ENCODE measurements at regions not wholly inside any gene's neighbourhood (a gene's known extent, or its start where the extent isn't known, plus 50 kb on each side); places are given as distances from the start of the nearest gene placed in this dataset.

- no peak overlapping the region for H3K4me3 ChIP-seq (ENCODE audit: control insufficient read depth, low read depth, low read length)
- no peak for DNase-seq (ENCODE audit: low read depth)
- no peak for TF ChIP-seq CTCF (IDR thresholded peaks at IDR 0.05; ENCODE audit: control insufficient read depth, insufficient read depth, low read depth, low read length, missing control alignments)
Observed at GRCh38 chr5:174343826-174344225, 298.3 kb downstream of the NSG2 start.

DNA sequence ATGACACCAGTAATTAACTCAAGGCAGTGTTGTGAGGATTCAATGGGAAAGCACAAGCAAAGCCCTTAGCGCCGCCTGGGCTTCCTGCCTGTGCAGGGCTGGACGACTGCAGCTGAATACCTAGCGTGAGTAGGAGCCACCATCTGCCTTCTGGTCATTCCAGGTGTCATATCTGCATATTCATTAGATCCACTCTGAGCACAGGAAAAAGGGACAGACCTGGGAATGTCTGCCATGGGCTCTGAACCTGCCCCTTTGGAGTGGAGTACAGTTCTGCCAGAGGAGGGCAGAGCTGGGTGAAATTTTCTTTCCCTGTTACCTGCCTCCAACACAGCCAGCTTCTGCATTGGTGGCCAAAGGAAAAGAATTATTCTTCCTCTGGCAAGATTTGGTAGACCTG, 298.8 kb downstream of the NSG2 start:
- no peak for DNase-seq (ENCODE audit: low read depth)
- no peak overlapping the region for H3K4me3 ChIP-seq (ENCODE audit: control insufficient read depth, low read depth, low read length)
- no peak for TF ChIP-seq CTCF (IDR thresholded peaks at IDR 0.05; ENCODE audit: control insufficient read depth, insufficient read depth, low read depth, low read length, missing control alignments)

DNA sequence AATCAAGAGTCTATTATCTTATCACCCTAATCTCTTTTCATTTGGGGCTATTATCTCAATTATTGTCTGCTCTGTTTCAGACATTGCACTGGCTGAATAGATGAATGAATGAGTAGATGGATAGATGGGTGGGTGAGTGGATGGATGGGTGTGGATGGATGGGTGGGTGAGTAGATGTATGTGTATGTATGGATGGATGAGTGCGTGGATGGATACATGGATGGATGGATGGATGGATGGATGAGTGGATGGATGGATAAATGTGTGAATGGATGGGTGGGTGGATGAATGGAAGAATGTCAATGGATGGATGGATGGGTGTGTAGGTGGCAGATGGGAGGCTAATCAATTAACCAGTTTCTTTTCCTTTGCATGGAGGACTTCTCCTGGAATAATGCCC, 301.7 kb downstream of the NSG2 start:
- no peak for TF ChIP-seq CTCF (IDR thresholded peaks at IDR 0.05; ENCODE audit: control insufficient read depth, insufficient read depth, low read depth, low read length, missing control alignments)
- H3K4me3 ChIP-seq (ENCODE audit: control insufficient read depth, low read depth, low read length): no peak overlapping the region
- DNase-seq (ENCODE audit: low read depth): no peak

DNA sequence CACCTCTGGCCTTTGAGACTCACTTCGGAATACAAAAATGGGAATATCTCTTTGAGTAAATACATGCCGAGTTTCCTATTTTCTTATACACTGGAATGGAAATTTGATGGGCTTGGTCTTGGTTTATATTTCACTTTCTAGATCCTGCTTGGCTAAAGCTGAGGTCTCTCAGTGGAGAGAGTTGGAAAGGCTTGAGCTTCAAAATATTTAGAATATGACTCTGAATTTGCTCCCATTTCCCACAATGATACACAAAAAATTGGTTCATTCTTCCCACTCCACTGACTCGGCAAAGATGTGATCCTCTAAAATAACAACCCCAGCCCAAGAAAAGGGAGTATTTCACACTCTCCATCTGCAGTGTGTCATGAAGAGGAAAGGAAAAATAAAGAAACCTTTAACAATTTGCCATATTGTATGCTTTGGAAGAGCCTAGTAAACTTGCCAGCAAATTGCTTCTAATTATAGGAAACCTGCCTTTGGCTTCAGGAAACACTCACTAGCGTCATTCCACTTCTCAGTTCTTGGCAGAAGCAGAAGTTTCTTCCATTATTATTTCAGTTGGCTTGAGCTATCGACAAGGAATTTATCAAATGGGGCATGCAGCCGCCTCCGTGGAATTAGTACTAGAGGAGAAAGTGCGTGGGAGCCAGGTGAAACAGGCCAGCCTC, 302.9 kb downstream of the NSG2 start:
- DNase-seq (ENCODE audit: low read depth): no peak
- no peak for TF ChIP-seq CTCF (IDR thresholded peaks at IDR 0.05; ENCODE audit: control insufficient read depth, insufficient read depth, low read depth, low read length, missing control alignments)
- H3K4me3 ChIP-seq (ENCODE audit: control insufficient read depth, low read depth, low read length): no peak overlapping the region

GRCh38 chr5:174352681-174353080, 307.2 kb downstream of the NSG2 start:
- H3K4me3 ChIP-seq (ENCODE audit: control insufficient read depth, low read depth, low read length): no peak overlapping the region
- no peak for TF ChIP-seq CTCF (IDR thresholded peaks at IDR 0.05; ENCODE audit: control insufficient read depth, insufficient read depth, low read depth, low read length, missing control alignments)
- no peak for DNase-seq (ENCODE audit: low read depth)

DNA sequence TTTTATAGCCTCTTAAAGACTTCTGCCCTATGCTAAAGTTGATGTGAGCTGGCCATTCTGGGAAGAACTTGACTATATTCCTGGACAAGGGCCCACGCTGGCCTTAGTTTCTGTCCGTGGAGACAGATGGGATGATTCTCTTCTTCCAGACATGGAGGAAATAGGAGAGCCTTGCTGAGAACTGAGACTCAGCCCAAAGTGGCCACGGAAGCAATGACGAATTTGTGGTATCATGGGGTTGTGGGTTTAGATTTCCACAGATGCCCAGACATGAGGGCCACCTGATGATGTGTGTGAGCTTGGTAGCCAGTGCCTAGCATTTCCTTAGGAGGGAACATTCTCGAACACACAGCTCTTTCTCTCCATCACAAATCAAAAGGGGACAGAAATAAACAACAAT, 309.1 kb downstream of the NSG2 start:
- TF ChIP-seq CTCF (IDR thresholded peaks at IDR 0.05; ENCODE audit: control insufficient read depth, insufficient read depth, low read depth, low read length, missing control alignments): no peak
- no peak overlapping the region for H3K4me3 ChIP-seq (ENCODE audit: control insufficient read depth, low read depth, low read length)
- no peak for DNase-seq (ENCODE audit: low read depth)

- H3K4me3 ChIP-seq (ENCODE audit: control insufficient read depth, low read depth, low read length): no peak overlapping the region
- DNase-seq (ENCODE audit: low read depth): peak; percentile 87
- TF ChIP-seq CTCF (IDR thresholded peaks at IDR 0.05; ENCODE audit: control insufficient read depth, insufficient read depth, low read depth, low read length, missing control alignments): no peak
Observed at GRCh38 chr5:174355208-174355612, 309.7 kb downstream of the NSG2 start.

Data from AG09309 (cell line).